Activated naive CD4-positive, alpha-beta T cell treated with anti-CD3 and anti-CD28 coated beads, Interleukin-2, amount 50 U/mL, for 24 hours (primary cell): ENCODE measurements at regions not wholly inside any gene's neighbourhood (a gene's known extent, or its start where the extent isn't known, plus 50 kb on each side); places are given as distances from the start of the nearest gene placed in this dataset.
"Not testable (repeated sequence)": the region's sequence is repeated elsewhere in the genome, so short reads cannot be mapped to it uniquely, and the experiment has no call there.

Source experiments
- H3K27ac Mint-ChIP-seq: one replicate; pipeline ENCODE4 v1.8.0; 2021; ENCODE audit warnings: mild to moderate bottlenecking, mixed read lengths
- H3K27me3 Mint-ChIP-seq: one replicate; pipeline ENCODE4 v1.8.0; 2021; ENCODE audit warnings: mixed read lengths
- H3K36me3 Mint-ChIP-seq: one replicate; pipeline ENCODE4 v1.8.0; 2021; ENCODE audit warnings: mixed read lengths
- H3K4me1 Mint-ChIP-seq: one replicate; pipeline ENCODE4 v1.8.0; 2021; ENCODE audit warnings: mixed read lengths
- H3K4me3 Mint-ChIP-seq: one replicate; pipeline ENCODE4 v1.8.0; 2021; ENCODE audit warnings: mild to moderate bottlenecking, mixed read lengths
- H3K9me3 Mint-ChIP-seq: one replicate; pipeline ENCODE4 v1.8.0; 2021; ENCODE audit warnings: mixed read lengths

GRCh38 chr2:16226943-16227664 is 286.8 kb downstream of the MYCN start:
- H3K9me3 Mint-ChIP-seq: no peaks in the 10 kb centered on the region
- no peaks in the 10 kb centered on the region for H3K4me1 Mint-ChIP-seq
- no peak overlapping the region for H3K27ac Mint-ChIP-seq
- no peaks in the 10 kb centered on the region for H3K27me3 Mint-ChIP-seq
- no peak overlapping the region for H3K4me3 Mint-ChIP-seq
- no peaks in the 10 kb centered on the region for H3K36me3 Mint-ChIP-seq

GRCh38 chr2:16226381-16226780 is 286.0 kb downstream of the MYCN start:
- no peaks in the 10 kb centered on the region for H3K9me3 Mint-ChIP-seq
- H3K27ac Mint-ChIP-seq: no peak overlapping the region
- no peaks in the 10 kb centered on the region for H3K36me3 Mint-ChIP-seq
- no peaks in the 10 kb centered on the region for H3K27me3 Mint-ChIP-seq
- no peaks in the 10 kb centered on the region for H3K4me1 Mint-ChIP-seq
- no peak overlapping the region for H3K4me3 Mint-ChIP-seq

- no peaks in the 10 kb centered on the region for H3K36me3 Mint-ChIP-seq
Measured at GRCh38 chr2:16225545-16225944, 285.2 kb downstream of the MYCN start.

GRCh38 chr2:16225071-16225470 is 284.7 kb downstream of the MYCN start:
- Mint-ChIP-seq H3K27ac (no peak overlapping the region), H3K4me3 (no peak overlapping the region), H3K4me1 (no peaks in the 10 kb centered on the region), H3K27me3 (no peaks in the 10 kb centered on the region), H3K36me3 (no peaks in the 10 kb centered on the region), H3K9me3 (no peaks in the 10 kb centered on the region)

More at GRCh38 chr2:16225545-16225944, 285.2 kb downstream of the MYCN start:
- Mint-ChIP-seq H3K9me3 (no peaks in the 10 kb centered on the region), H3K4me3 (no peak overlapping the region), H3K4me1 (no peaks in the 10 kb centered on the region), H3K27me3 (no peaks in the 10 kb centered on the region), H3K27ac (no peak overlapping the region)

GRCh38 chr2:16224298-16225045 is 284.1 kb downstream of the MYCN start:
- Mint-ChIP-seq H3K9me3 (no peaks in the 10 kb centered on the region), H3K4me3 (no peak overlapping the region), H3K27ac (no peak overlapping the region), H3K27me3 (no peaks in the 10 kb centered on the region), H3K36me3 (no peaks in the 10 kb centered on the region), H3K4me1 (no peaks in the 10 kb centered on the region)

- Mint-ChIP-seq H3K4me3 (no peak overlapping the region), H3K36me3 (no peaks in the 10 kb centered on the region)
Measured at GRCh38 chr2:16223841-16224177, 283.5 kb downstream of the MYCN start.

GRCh38 chr2:16223161-16223840 is 283.0 kb downstream of the MYCN start:
- H3K27ac Mint-ChIP-seq: no peak overlapping the region
- no peaks in the 10 kb centered on the region for H3K27me3 Mint-ChIP-seq
- H3K4me3 Mint-ChIP-seq: no peak overlapping the region
- no peaks in the 10 kb centered on the region for H3K36me3 Mint-ChIP-seq
- no peaks in the 10 kb centered on the region for H3K4me1 Mint-ChIP-seq
- H3K9me3 Mint-ChIP-seq: no peaks in the 10 kb centered on the region

More at GRCh38 chr2:16223841-16224177, 283.5 kb downstream of the MYCN start:
- Mint-ChIP-seq H3K4me1 (no peaks in the 10 kb centered on the region), H3K27me3 (no peaks in the 10 kb centered on the region), H3K9me3 (no peaks in the 10 kb centered on the region), H3K27ac (no peak overlapping the region)

GRCh38 chr2:16222326-16222725 is 282.0 kb downstream of the MYCN start:
- Mint-ChIP-seq H3K27me3 (no peaks in the 10 kb centered on the region), H3K36me3 (no peaks in the 10 kb centered on the region), H3K4me3 (no peak overlapping the region), H3K4me1 (no peaks in the 10 kb centered on the region), H3K9me3 (no peaks in the 10 kb centered on the region), H3K27ac (no peak overlapping the region)

GRCh38 chr2:16221461-16222010 is 281.2 kb downstream of the MYCN start:
- H3K27me3 Mint-ChIP-seq: no peaks in the 10 kb centered on the region
- H3K27ac Mint-ChIP-seq: no peak overlapping the region
- H3K9me3 Mint-ChIP-seq: no peaks in the 10 kb centered on the region
- H3K36me3 Mint-ChIP-seq: no peaks in the 10 kb centered on the region
- no peak overlapping the region for H3K4me3 Mint-ChIP-seq
- H3K4me1 Mint-ChIP-seq: no peaks in the 10 kb centered on the region

GRCh38 chr2:16219292-16219975 is 279.1 kb downstream of the MYCN start:
- no peak overlapping the region for H3K27ac Mint-ChIP-seq

GRCh38 chr2:16218625-16219024 is 278.3 kb downstream of the MYCN start:
- Mint-ChIP-seq H3K9me3 (no peaks in the 10 kb centered on the region), H3K27me3 (no peaks in the 10 kb centered on the region), H3K4me1 (no peaks in the 10 kb centered on the region), H3K27ac (no peak overlapping the region), H3K36me3 (no peaks in the 10 kb centered on the region), H3K4me3 (no peak overlapping the region)

More at GRCh38 chr2:16219292-16219975, 279.1 kb downstream of the MYCN start:
- no peaks in the 10 kb centered on the region for H3K36me3 Mint-ChIP-seq
- no peak overlapping the region for H3K4me3 Mint-ChIP-seq
- no peaks in the 10 kb centered on the region for H3K27me3 Mint-ChIP-seq
- H3K4me1 Mint-ChIP-seq: no peaks in the 10 kb centered on the region
- no peaks in the 10 kb centered on the region for H3K9me3 Mint-ChIP-seq

GRCh38 chr2:16218161-16218560 is 277.8 kb downstream of the MYCN start:
- H3K4me1 Mint-ChIP-seq: no peaks in the 10 kb centered on the region
- H3K36me3 Mint-ChIP-seq: no peaks in the 10 kb centered on the region
- H3K4me3 Mint-ChIP-seq: no peak overlapping the region
- no peaks in the 10 kb centered on the region for H3K27me3 Mint-ChIP-seq
- no peaks in the 10 kb centered on the region for H3K9me3 Mint-ChIP-seq
- H3K27ac Mint-ChIP-seq: no peak overlapping the region

- not testable (repeated sequence) for H3K27me3 Mint-ChIP-seq, H3K9me3 Mint-ChIP-seq, H3K36me3 Mint-ChIP-seq, H3K27ac Mint-ChIP-seq, H3K4me1 Mint-ChIP-seq, H3K4me3 Mint-ChIP-seq
Measured at GRCh38 chr2:16217741-16218140, 277.4 kb downstream of the MYCN start.

GRCh38 chr2:16217291-16217690 is 276.9 kb downstream of the MYCN start:
- Mint-ChIP-seq H3K27ac (no peak overlapping the region), H3K9me3 (no peaks in the 10 kb centered on the region), H3K4me1 (no peaks in the 10 kb centered on the region), H3K27me3 (no peaks in the 10 kb centered on the region), H3K4me3 (no peak overlapping the region), H3K36me3 (no peaks in the 10 kb centered on the region)

- Mint-ChIP-seq H3K4me3 (no peak overlapping the region), H3K9me3 (no peaks in the 10 kb centered on the region), H3K27ac (no peak overlapping the region), H3K27me3 (no peaks in the 10 kb centered on the region), H3K36me3 (no peaks in the 10 kb centered on the region), H3K4me1 (no peaks in the 10 kb centered on the region)
Measured at GRCh38 chr2:16216558-16216945, 276.2 kb downstream of the MYCN start.
